ENCODE measurements at regions not wholly inside any gene's neighbourhood (a gene's known extent, or its start where the extent isn't known, plus 50 kb on each side); places are given as distances from the start of the nearest gene placed in this dataset.

- H3K36me3 ChIP-seq (ENCODE audit: insufficient read depth, low read length): no peaks in the 10 kb centered on the region
- no peak overlapping the region for H2AFZ ChIP-seq (ENCODE audit: low read length, unreplicated experiment)
- no peaks in the 10 kb centered on the region for H3K4me1 ChIP-seq (ENCODE audit: control insufficient read depth, insufficient read depth, low read length, unreplicated experiment)
- H3K27ac ChIP-seq (ENCODE audit: low read depth, low read length): no peak overlapping the region
- no peaks in the 10 kb centered on the region for H3K27me3 ChIP-seq (ENCODE audit: insufficient read depth, low read length)
- no peak overlapping the region for H3K4me3 ChIP-seq (ENCODE audit: low read depth, low read length)
- no peaks in the 10 kb centered on the region for H3K79me2 ChIP-seq (ENCODE audit: control insufficient read depth, insufficient read depth, low read length, unreplicated experiment)
Observed at GRCh38 chr1:106793651-106794050, 262.8 kb upstream of the PRMT6 start.

- Histone ChIP-seq H3K4me1 (ENCODE audit: control insufficient read depth, insufficient read depth, low read length, unreplicated experiment) (no peaks in the 10 kb centered on the region), H3K79me2 (ENCODE audit: control insufficient read depth, insufficient read depth, low read length, unreplicated experiment) (no peaks in the 10 kb centered on the region), H3K36me3 (ENCODE audit: insufficient read depth, low read length) (no peaks in the 10 kb centered on the region), H3K27ac (ENCODE audit: low read depth, low read length) (no peak overlapping the region), H2AFZ (ENCODE audit: low read length, unreplicated experiment) (no peak overlapping the region), H3K4me3 (ENCODE audit: low read depth, low read length) (no peak overlapping the region), H3K27me3 (ENCODE audit: insufficient read depth, low read length) (no peaks in the 10 kb centered on the region)
Observed at GRCh38 chr1:106798991-106799390, 257.5 kb upstream of the PRMT6 start.

DNA sequence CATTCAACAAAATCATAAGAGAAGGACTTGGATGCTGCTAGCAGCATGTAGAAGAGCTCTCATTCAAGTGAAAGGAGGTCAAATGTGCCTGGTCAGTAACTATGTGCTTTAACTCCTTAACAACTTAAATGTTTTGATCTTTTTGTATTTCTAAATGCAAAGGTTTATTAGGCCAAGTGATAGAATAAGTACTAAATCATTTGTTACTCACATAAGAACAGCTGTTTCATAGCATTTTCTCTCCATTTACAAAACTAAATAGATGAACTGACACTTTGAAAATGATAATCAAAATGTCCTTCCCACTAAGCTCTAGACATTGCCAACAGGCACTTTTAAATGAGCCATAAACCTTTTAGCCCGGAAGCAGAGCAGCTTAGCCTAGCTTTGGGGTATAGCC lies 254.3 kb upstream of the PRMT6 start:
- Histone ChIP-seq H3K4me1 (ENCODE audit: control insufficient read depth, insufficient read depth, low read length, unreplicated experiment) (no peaks in the 10 kb centered on the region), H2AFZ (ENCODE audit: low read length, unreplicated experiment) (no peak overlapping the region), H3K4me3 (ENCODE audit: low read depth, low read length) (no peak overlapping the region), H3K79me2 (ENCODE audit: control insufficient read depth, insufficient read depth, low read length, unreplicated experiment) (no peaks in the 10 kb centered on the region), H3K36me3 (ENCODE audit: insufficient read depth, low read length) (no peaks in the 10 kb centered on the region), H3K27me3 (ENCODE audit: insufficient read depth, low read length) (no peaks in the 10 kb centered on the region), H3K27ac (ENCODE audit: low read depth, low read length) (no peak overlapping the region)

GRCh38 chr1:106814418-106814817 lies 242.1 kb upstream of the PRMT6 start:
- Histone ChIP-seq H3K4me1 (ENCODE audit: control insufficient read depth, insufficient read depth, low read length, unreplicated experiment) (no peaks in the 10 kb centered on the region), H2AFZ (ENCODE audit: low read length, unreplicated experiment) (no peak overlapping the region), H3K79me2 (ENCODE audit: control insufficient read depth, insufficient read depth, low read length, unreplicated experiment) (no peaks in the 10 kb centered on the region), H3K4me3 (ENCODE audit: low read depth, low read length) (no peak overlapping the region), H3K27me3 (ENCODE audit: insufficient read depth, low read length) (no peaks in the 10 kb centered on the region), H3K36me3 (ENCODE audit: insufficient read depth, low read length) (no peaks in the 10 kb centered on the region), H3K27ac (ENCODE audit: low read depth, low read length) (no peak overlapping the region)

DNA sequence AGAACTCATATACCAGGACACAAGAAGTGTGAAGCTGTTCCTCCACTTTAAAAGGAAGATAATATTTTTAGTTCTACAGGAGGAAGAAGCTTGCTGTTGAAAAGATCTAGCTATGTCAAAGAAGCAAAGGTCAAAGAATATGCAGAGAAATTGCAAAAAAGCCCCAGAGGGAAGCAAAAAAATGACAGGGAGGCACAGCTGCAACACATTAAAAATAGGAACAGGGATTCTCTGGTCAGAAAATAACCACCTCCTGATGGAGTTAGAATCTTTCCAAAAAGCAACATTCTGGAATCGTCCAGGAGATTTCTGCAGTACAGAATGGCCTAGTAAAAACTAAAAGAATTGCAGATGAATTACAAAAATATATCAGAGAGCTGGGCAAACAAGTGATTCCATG lies 238.9 kb upstream of the PRMT6 start:
- Histone ChIP-seq H3K36me3 (ENCODE audit: insufficient read depth, low read length) (no peaks in the 10 kb centered on the region), H3K27me3 (ENCODE audit: insufficient read depth, low read length) (no peaks in the 10 kb centered on the region), H3K4me3 (ENCODE audit: low read depth, low read length) (no peak overlapping the region), H3K4me1 (ENCODE audit: control insufficient read depth, insufficient read depth, low read length, unreplicated experiment) (no peaks in the 10 kb centered on the region), H3K27ac (ENCODE audit: low read depth, low read length) (no peak overlapping the region), H2AFZ (ENCODE audit: low read length, unreplicated experiment) (no peak overlapping the region), H3K79me2 (ENCODE audit: control insufficient read depth, insufficient read depth, low read length, unreplicated experiment) (no peaks in the 10 kb centered on the region)

- no peak overlapping the region for H3K27ac ChIP-seq (ENCODE audit: low read depth, low read length)
- H2AFZ ChIP-seq (ENCODE audit: low read length, unreplicated experiment): no peak overlapping the region
- no peaks in the 10 kb centered on the region for H3K79me2 ChIP-seq (ENCODE audit: control insufficient read depth, insufficient read depth, low read length, unreplicated experiment)
- no peaks in the 10 kb centered on the region for H3K4me1 ChIP-seq (ENCODE audit: control insufficient read depth, insufficient read depth, low read length, unreplicated experiment)
- H3K36me3 ChIP-seq (ENCODE audit: insufficient read depth, low read length): no peaks in the 10 kb centered on the region
- no peaks in the 10 kb centered on the region for H3K27me3 ChIP-seq (ENCODE audit: insufficient read depth, low read length)
- H3K4me3 ChIP-seq (ENCODE audit: low read depth, low read length): no peak overlapping the region
Observed at GRCh38 chr1:106831511-106831910, 225.0 kb upstream of the PRMT6 start.

DNA sequence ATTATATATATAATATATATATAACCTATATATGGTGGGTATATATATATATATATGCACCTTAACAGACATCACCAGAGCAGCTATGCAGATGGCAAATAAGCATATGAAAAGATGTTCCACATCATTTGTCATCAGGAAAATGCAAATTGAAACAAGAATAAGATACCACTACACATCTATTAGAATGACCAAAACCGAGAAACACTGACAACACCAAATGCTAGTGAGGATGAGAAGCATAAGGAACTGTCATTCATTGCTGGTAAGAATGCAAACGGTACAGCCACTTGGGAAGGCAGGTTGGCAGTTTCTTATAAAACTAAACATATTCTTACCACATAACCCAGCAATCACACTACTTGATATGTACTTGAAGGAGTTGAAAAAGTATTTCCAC lies 219.8 kb upstream of the PRMT6 start:
- Histone ChIP-seq H3K4me1 (ENCODE audit: control insufficient read depth, insufficient read depth, low read length, unreplicated experiment) (no peaks in the 10 kb centered on the region), H3K36me3 (ENCODE audit: insufficient read depth, low read length) (no peaks in the 10 kb centered on the region), H3K4me3 (ENCODE audit: low read depth, low read length) (no peak overlapping the region), H2AFZ (ENCODE audit: low read length, unreplicated experiment) (no peak overlapping the region), H3K27ac (ENCODE audit: low read depth, low read length) (no peak overlapping the region), H3K27me3 (ENCODE audit: insufficient read depth, low read length) (no peaks in the 10 kb centered on the region), H3K79me2 (ENCODE audit: control insufficient read depth, insufficient read depth, low read length, unreplicated experiment) (no peaks in the 10 kb centered on the region)

- Histone ChIP-seq H3K27ac (ENCODE audit: low read depth, low read length) (no peak overlapping the region), H3K4me3 (ENCODE audit: low read depth, low read length) (no peak overlapping the region), H2AFZ (ENCODE audit: low read length, unreplicated experiment) (no peak overlapping the region), H3K4me1 (ENCODE audit: control insufficient read depth, insufficient read depth, low read length, unreplicated experiment) (no peaks in the 10 kb centered on the region), H3K27me3 (ENCODE audit: insufficient read depth, low read length) (no peaks in the 10 kb centered on the region), H3K36me3 (ENCODE audit: insufficient read depth, low read length) (no peaks in the 10 kb centered on the region), H3K79me2 (ENCODE audit: control insufficient read depth, insufficient read depth, low read length, unreplicated experiment) (no peaks in the 10 kb centered on the region)
Observed at GRCh38 chr1:106843518-106843917, 213.0 kb upstream of the PRMT6 start.

DNA sequence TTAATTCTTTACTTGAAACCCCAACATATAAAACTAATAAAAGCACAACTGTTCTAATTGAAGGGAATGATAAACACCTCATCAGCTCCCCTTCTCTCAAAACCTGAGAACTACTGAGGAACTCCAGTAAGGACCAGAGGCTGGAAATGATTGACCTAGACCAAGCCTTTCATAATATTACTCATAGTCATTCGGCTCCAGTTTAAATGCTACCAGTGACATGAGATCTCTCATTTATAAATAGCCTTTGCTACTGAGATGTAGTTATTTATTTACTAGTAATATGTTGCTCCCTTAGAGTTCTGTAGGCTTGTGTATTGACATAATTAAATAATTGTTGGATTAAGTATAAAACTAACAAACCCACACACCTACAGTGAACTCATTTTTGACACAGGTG lies 209.8 kb upstream of the PRMT6 start:
- H3K79me2 ChIP-seq (ENCODE audit: control insufficient read depth, insufficient read depth, low read length, unreplicated experiment): no peaks in the 10 kb centered on the region
- H3K4me1 ChIP-seq (ENCODE audit: control insufficient read depth, insufficient read depth, low read length, unreplicated experiment): no peaks in the 10 kb centered on the region
- no peak overlapping the region for H2AFZ ChIP-seq (ENCODE audit: low read length, unreplicated experiment)
- H3K36me3 ChIP-seq (ENCODE audit: insufficient read depth, low read length): no peaks in the 10 kb centered on the region
- H3K27ac ChIP-seq (ENCODE audit: low read depth, low read length): no peak overlapping the region
- H3K4me3 ChIP-seq (ENCODE audit: low read depth, low read length): no peak overlapping the region
- H3K27me3 ChIP-seq (ENCODE audit: insufficient read depth, low read length): no peaks in the 10 kb centered on the region

GRCh38 chr1:106861110-106861509 lies 195.4 kb upstream of the PRMT6 start:
- Histone ChIP-seq H3K4me3 (ENCODE audit: low read depth, low read length) (no peak overlapping the region), H3K27ac (ENCODE audit: low read depth, low read length) (no peak overlapping the region), H2AFZ (ENCODE audit: low read length, unreplicated experiment) (no peak overlapping the region), H3K27me3 (ENCODE audit: insufficient read depth, low read length) (no peaks in the 10 kb centered on the region), H3K36me3 (ENCODE audit: insufficient read depth, low read length) (no peaks in the 10 kb centered on the region), H3K4me1 (ENCODE audit: control insufficient read depth, insufficient read depth, low read length, unreplicated experiment) (no peaks in the 10 kb centered on the region), H3K79me2 (ENCODE audit: control insufficient read depth, insufficient read depth, low read length, unreplicated experiment) (no peaks in the 10 kb centered on the region)

DNA sequence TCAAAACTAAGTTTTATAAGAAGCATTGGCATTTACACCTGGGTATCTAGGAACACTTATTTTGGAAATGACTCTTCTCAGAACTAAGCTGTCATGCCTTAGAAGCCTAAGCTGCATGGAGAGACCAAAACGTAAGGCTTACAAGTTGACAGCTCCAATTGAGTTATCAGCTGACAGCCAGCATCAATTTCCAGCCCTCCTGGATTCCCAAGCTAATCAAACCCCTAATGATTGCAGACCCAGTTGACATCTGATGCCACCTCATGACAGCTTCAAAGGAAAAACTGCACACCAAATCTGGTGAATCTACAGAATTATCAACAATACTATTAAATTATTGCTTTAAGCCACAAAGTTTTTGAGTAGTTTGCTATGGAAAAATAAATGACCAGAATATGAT lies 187.6 kb upstream of the PRMT6 start:
- H3K4me1 ChIP-seq (ENCODE audit: control insufficient read depth, insufficient read depth, low read length, unreplicated experiment): no peaks in the 10 kb centered on the region

GRCh38 chr1:106875622-106876021 lies 180.9 kb upstream of the PRMT6 start:
- H3K27me3 ChIP-seq (ENCODE audit: insufficient read depth, low read length): no peaks in the 10 kb centered on the region
- H3K4me3 ChIP-seq (ENCODE audit: low read depth, low read length): no peak overlapping the region
- H3K36me3 ChIP-seq (ENCODE audit: insufficient read depth, low read length): no peaks in the 10 kb centered on the region
- no peaks in the 10 kb centered on the region for H3K79me2 ChIP-seq (ENCODE audit: control insufficient read depth, insufficient read depth, low read length, unreplicated experiment)
- no peak overlapping the region for H3K27ac ChIP-seq (ENCODE audit: low read depth, low read length)
- H3K4me1 ChIP-seq (ENCODE audit: control insufficient read depth, insufficient read depth, low read length, unreplicated experiment): no peaks in the 10 kb centered on the region
- no peak overlapping the region for H2AFZ ChIP-seq (ENCODE audit: low read length, unreplicated experiment)

More for the DNA sequence above, 187.6 kb upstream of the PRMT6 start:
- Histone ChIP-seq H2AFZ (ENCODE audit: low read length, unreplicated experiment) (no peak overlapping the region), H3K36me3 (ENCODE audit: insufficient read depth, low read length) (no peaks in the 10 kb centered on the region), H3K27ac (ENCODE audit: low read depth, low read length) (no peak overlapping the region), H3K4me3 (ENCODE audit: low read depth, low read length) (no peak overlapping the region), H3K79me2 (ENCODE audit: control insufficient read depth, insufficient read depth, low read length, unreplicated experiment) (no peaks in the 10 kb centered on the region), H3K27me3 (ENCODE audit: insufficient read depth, low read length) (no peaks in the 10 kb centered on the region)

Measured in ACC112 (cell line).